K562 (cell line): ENCODE measurements at regions not wholly inside any gene's neighbourhood (a gene's known extent, or its start where the extent isn't known, plus 50 kb on each side); places are given as distances from the start of the nearest gene placed in this dataset.

Experiments used
- CHCHD3 ChIP-seq: fragments of 250-450 bp; sonication (Bioruptor Pico); IDR thresholded peaks from 2 replicates; pipeline ENCODE4 v2.1.2; 2022; ENCODE audit warnings: mild to moderate bottlenecking
- CXXC5 ChIP-seq: fragments of 250-450 bp; sonication (Bioruptor Pico); IDR thresholded peaks from 2 replicates; pipeline ENCODE4 v1.8.0; 2022; ENCODE audit warnings: inconsistent platforms, mild to moderate bottlenecking, moderate library complexity
- FOS ChIP-seq: IDR thresholded peaks from 3 replicates; pipeline ENCODE4 v1.6.1; 2011; ENCODE audit not compliant: insufficient read length; ENCODE audit errors: extremely low read depth
- GATA2 ChIP-seq: sonication (generic); formaldehyde crosslinking; IDR thresholded peaks from 2 replicates; pipeline ENCODE4 v1.4.0; 2020; ENCODE audit warnings: mild to moderate bottlenecking, missing genetic modification reagents
- GTF2F1 ChIP-seq: IDR thresholded peaks from 2 replicates; pipeline ENCODE4 v1.6.1; 2011; ENCODE audit warnings: low read depth, low read length, improper control_type of control experiment
- HNRNPK ChIP-seq: fragments of 200-400 bp; formaldehyde crosslinking; IDR thresholded peaks from one replicate; pipeline ENCODE4 v1.6.1; 2018; ENCODE audit warnings: mild to moderate bottlenecking, low read depth, low read length; ENCODE audit not compliant: poor library complexity, severe bottlenecking
- PHB ChIP-seq: fragments of 250-450 bp; sonication (Bioruptor Pico); IDR thresholded peaks from 2 replicates; pipeline ENCODE4 v1.5.0; 2021
- RAD21 ChIP-seq, 2 experiments: fragments of 250-450 bp in 1 of 2; fragments of 450-650 bp in 1 of 2; sonication (Bioruptor Pico) in 1 of 2; formaldehyde crosslinking in 1 of 2; IDR thresholded peaks in 1 of 2; conservative IDR thresholded peaks in 1 of 2; 2 replicates each; pipeline versions ENCODE4 v1.4.0 to v1.8.0; 2020 to 2022; ENCODE audit warnings: mild to moderate bottlenecking in 2 of 2, moderate library complexity in 1 of 2
- SPI1 ChIP-seq: IDR thresholded peaks from 2 replicates; pipeline ENCODE4 v1.6.1; 2011; ENCODE audit warnings: low read depth, low read length, control low read depth, borderline replicate concordance
- TRIM25 ChIP-seq: fragments of 450-650 bp; IDR thresholded peaks from 2 replicates; pipeline ENCODE4 v1.7.0; 2016; ENCODE audit warnings: borderline replicate concordance
- U2AF2 ChIP-seq: fragments of 200-400 bp; formaldehyde crosslinking; optimal IDR thresholded peaks from 2 replicates; pipeline ENCODE3; 2017; ENCODE audit warnings: low read depth, mild to moderate bottlenecking, low read length
- TF ChIP-seq, protein P1 (sequence below): fragments of 200-800 bp; sonication (Bioruptor generic); IDR thresholded peaks from 2 replicates; pipeline ENCODE4 v1.6.1; 2016; ENCODE audit warnings: missing genetic modification characterization, missing compliant biosample characterization

DNA sequence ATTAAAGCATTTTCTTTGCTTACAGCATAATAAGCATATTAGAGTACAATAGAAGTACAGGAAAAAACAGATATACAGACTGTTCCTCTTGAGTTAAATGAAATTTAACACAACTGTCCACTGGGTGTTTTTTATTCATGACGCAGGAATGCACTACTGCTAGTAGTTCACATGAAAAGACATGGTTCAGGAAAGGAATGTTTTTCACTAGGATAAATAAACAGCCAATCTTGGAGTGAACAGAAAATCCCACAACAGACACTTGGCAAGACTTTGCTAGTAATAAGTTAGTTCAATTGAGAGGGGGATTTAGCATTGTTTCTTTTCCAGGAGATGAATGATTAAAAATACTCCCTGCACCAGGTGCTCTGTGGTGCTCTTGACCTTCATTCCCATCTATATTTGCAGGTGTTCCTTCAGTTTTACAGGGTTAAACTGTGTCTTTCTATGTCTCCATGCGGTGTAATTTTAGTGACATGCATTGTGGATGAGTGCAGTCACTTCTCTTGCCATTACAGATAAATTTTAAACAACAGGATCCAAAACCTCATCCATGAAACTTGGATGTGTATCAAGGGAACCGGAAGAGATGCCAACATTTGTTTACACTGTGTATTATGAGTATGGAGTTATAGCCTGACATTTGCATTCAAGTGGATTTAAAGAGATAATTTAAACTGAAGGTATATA is 796.6 kb downstream of the DSC3 start:
- TF ChIP-seq U2AF2 (no peak), CXXC5 (CRISPR knock-in tag) (no peak), PHB (CRISPR knock-in tag) (no peak), HNRNPK (no peak), FOS (no peak), GATA2 (CRISPR knock-in tag) (no peak), CHCHD3 (CRISPR knock-in tag) (no peak), SPI1 (no peak), TRIM25 (no peak), RAD21 (CRISPR knock-in tag; conservative IDR thresholded peaks at IDR 0.05 in 1 of 2, IDR thresholded peaks at IDR 0.05 in 1 of 2) (no peak), GTF2F1 (no peak)
- TF ChIP-seq, protein P1, sequence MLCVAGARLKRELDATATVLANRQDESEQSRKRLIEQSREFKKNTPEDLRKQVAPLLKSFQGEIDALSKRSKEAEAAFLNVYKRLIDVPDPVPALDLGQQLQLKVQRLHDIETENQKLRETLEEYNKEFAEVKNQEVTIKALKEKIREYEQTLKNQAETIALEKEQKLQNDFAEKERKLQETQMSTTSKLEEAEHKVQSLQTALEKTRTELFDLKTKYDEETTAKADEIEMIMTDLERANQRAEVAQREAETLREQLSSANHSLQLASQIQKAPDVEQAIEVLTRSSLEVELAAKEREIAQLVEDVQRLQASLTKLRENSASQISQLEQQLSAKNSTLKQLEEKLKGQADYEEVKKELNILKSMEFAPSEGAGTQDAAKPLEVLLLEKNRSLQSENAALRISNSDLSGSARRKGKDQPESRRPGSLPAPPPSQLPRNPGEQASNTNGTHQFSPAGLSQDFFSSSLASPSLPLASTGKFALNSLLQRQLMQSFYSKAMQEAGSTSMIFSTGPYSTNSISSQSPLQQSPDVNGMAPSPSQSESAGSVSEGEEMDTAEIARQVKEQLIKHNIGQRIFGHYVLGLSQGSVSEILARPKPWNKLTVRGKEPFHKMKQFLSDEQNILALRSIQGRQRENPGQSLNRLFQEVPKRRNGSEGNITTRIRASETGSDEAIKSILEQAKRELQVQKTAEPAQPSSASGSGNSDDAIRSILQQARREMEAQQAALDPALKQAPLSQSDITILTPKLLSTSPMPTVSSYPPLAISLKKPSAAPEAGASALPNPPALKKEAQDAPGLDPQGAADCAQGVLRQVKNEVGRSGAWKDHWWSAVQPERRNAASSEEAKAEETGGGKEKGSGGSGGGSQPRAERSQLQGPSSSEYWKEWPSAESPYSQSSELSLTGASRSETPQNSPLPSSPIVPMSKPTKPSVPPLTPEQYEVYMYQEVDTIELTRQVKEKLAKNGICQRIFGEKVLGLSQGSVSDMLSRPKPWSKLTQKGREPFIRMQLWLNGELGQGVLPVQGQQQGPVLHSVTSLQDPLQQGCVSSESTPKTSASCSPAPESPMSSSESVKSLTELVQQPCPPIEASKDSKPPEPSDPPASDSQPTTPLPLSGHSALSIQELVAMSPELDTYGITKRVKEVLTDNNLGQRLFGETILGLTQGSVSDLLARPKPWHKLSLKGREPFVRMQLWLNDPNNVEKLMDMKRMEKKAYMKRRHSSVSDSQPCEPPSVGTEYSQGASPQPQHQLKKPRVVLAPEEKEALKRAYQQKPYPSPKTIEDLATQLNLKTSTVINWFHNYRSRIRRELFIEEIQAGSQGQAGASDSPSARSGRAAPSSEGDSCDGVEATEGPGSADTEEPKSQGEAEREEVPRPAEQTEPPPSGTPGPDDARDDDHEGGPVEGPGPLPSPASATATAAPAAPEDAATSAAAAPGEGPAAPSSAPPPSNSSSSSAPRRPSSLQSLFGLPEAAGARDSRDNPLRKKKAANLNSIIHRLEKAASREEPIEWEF: no peak
